NCI-H1105 treated with DMSO at 0.1 percent for 48 hours (cell line): ENCODE measurements at regions not wholly inside any gene's neighbourhood (a gene's known extent, or its start where the extent isn't known, plus 50 kb on each side); places are given as distances from the start of the nearest gene placed in this dataset.

Experiments
- DNase-seq: peaks from one replicate; lab custom pipeline; 2025; lab: John Stamatoyannopoulos, UW

GRCh38 chr4:186889876-186890643, 166.4 kb upstream of the FAT1 start:
- no peak for DNase-seq

- DNase-seq: no peak
Measured at GRCh38 chr4:186891859-186892486, 168.3 kb upstream of the FAT1 start.

- no peak for DNase-seq
Measured at GRCh38 chr4:186898367-186898766, 174.7 kb upstream of the FAT1 start.

DNA sequence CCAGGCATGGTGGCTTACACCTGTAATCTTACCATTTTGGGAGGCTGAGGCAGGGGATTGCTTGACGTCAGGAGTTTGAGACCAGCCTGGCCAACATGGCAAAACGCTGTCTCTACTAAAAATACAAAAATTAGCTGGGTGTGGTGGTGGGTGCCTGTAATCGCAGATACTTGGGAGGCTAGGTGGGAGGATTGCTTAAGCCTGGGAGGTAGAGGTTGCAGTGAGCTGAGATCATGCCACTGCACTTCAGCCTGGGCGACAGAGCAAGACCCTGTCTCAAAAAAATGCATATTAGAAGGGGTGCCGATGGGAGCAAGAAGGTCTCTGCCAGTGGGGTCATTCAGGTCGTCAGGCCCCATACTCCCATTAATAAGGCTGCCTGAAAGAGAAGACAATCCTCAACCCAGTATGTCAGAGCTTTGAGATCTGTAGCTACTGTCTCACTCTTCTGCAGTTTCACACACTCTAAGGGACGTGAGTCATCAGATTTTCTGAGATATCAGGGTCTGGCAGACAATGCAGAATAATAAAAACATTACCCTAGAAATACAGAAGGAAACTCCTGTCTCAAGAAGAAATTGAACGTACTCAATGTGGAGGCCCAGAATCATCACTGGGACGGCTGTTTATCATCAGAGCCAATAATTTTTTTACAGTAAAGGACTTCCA, 176.7 kb upstream of the FAT1 start:
- DNase-seq: no peak

- DNase-seq: no peak
Measured at GRCh38 chr4:186900984-186901383, 177.3 kb upstream of the FAT1 start.

- no peak for DNase-seq
Measured at GRCh38 chr4:186901850-186902249, 178.2 kb upstream of the FAT1 start.

DNA sequence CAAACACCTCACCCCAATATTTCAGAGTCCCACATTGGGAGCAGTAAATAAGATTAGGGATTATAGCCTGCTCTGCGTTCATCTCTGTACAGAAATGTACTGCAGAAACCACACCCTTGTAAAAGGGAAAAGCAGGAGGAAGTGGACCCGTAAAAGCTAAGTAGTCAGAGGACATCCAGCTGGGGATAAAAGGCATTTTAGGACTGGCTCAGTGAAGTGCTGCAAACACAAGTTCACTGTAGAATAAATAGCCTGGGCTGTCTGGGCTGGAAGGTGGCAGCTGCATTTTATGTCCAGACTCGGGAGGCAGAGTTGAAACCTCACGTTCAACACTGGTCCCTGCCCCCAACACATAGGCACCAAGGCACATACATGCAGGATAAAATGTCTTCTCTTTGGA, 178.7 kb upstream of the FAT1 start:
- no peak for DNase-seq

GRCh38 chr4:186904101-186904500, 180.4 kb upstream of the FAT1 start:
- DNase-seq: no peak

- no peak for DNase-seq
Measured at GRCh38 chr4:186906722-186907121, 183.1 kb upstream of the FAT1 start.

DNA sequence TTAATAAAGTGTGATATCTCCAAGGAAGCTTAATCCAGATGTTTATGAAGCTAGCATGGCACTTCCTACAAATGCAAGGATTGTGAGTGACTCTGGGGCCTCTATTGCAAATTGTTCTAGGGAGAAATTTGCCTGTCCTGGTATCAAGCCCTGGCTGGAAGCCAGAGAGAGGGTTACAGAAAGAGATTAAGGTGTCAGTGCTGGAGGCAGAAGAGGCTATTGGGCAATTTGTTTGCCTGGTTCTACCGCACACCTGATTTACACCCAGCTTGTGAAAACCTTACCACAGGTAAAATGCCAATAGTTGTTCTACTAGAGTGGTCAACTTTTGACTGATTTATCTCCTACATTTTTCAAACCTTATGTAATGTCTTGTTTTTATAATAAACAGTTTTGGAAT, 186.7 kb upstream of the FAT1 start:
- DNase-seq: peak; percentile 1

GRCh38 chr4:186912606-186913005, 188.9 kb upstream of the FAT1 start:
- no peak for DNase-seq

DNA sequence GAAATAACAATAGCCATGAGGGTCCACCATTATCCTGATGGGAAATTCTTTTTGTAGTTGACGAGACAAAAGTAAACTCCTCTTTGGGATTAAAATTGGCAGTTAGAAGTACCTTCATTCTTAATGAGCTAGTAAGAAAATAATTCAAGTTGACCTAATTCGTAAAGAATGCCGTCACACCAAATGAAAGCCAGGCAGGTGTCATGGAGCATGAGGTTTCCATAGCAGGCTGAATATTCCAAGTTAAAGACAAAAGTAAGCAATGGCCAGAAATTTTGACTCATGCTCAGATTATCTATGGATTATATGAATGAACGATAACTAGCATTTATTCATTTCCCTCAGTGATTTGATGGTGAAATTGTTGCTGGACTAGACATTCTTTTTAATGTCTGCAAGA, 192.2 kb upstream of the FAT1 start:
- DNase-seq: no peak

- no peak for DNase-seq
Measured at GRCh38 chr4:186917136-186917535, 193.5 kb upstream of the FAT1 start.

DNA sequence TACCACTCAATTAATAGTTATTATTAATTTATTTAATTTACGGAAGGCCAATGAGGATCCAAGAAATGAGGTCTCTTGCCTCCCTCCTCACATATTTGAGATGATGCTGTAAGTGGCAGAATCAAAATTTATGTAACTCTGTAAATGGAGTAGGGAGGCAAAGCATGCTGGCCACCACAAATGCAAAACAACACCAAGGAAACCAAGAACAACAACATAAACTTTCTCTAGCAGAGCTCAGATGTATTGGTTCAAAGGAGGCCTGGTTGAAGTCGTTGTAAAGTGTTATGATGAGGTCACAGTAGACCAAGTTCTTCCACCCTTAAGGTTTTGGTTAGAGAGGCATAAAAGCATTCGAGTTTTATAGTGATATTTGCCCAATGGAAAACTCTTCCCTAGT, 194.8 kb upstream of the FAT1 start:
- DNase-seq: no peak

GRCh38 chr4:186919340-186919739, 195.7 kb upstream of the FAT1 start:
- DNase-seq: no peak

GRCh38 chr4:186920483-186920882, 196.8 kb upstream of the FAT1 start:
- DNase-seq: peak; percentile 16

DNA sequence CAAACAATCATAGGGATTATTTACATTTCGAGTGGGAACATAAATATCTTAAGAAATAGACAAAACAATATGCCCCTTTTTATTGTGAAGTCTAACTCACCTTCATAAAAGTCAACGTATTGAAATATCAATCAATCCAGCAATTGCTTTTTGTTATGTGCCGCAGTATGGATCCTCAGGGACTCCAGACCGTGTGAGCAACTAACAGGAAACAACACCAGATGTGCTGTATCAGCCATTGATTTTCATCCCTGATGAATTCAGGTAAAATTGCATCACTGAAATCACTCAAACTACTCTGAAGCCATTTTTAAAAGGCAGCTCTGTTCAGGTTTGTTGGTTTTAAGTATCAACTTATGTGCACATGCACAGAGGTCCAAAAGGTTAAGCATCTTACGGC, 197.3 kb upstream of the FAT1 start:
- DNase-seq: no peak

- DNase-seq: no peak
Measured at GRCh38 chr4:186924723-186925122, 201.1 kb upstream of the FAT1 start.

DNA sequence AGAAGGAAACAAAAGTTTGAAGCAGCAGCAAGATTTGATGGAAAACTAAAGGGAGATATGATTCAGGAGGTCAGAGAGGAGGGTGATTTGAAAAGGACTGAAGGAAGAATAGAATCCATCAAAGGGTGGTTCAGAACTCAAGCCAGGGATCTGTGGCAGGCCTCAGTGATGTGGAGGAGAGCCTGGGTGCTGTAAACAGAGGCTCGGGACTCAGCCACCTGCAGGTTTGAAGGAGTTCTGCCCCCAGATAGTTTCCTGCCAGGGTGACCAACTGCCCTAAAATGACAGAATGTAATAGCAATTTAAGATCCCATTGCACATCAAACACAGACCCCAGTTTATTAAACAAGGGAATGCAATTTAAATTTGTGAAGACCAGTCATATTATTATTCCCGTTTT, 204.0 kb upstream of the FAT1 start:
- DNase-seq: no peak

- no peak for DNase-seq
Measured at GRCh38 chr4:186930024-186930423, 206.4 kb upstream of the FAT1 start.

DNA sequence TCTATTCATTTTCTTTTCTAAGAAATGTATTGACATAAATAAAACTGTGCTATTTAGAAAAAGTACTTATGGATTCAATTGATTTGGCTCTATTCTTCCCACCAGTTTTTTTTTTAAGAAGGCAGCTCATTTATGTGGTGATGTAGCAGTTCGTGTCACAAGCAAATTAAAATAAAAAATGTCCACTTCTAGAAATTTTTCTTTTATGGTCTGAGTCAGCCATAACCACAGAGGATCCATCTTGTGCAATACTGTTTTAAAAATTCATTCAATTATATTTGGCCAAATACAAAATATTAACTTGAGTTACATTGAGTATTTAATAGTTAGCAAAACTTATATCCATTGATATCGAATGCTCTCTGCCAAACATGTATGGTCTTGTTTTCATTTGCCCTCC, 207.9 kb upstream of the FAT1 start:
- no peak for DNase-seq

DNA sequence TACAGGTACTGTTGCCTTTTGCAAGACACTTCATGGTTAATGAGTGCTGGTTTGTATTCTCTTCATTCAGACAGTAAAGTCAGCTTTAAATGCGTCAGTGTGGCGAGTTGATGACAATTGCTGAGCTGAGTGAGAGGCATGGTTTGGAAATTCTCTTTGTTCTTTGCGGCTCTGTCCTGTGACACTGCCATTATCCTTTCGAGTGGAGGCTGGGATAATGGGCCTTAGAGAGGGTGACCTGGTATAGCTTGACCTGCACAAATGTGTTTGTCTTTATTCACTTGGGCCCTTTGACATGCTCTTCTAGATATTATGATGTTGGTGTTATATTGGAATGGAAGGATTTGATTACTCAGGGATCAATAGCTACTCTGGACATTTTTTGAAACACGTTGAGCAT, 208.5 kb upstream of the FAT1 start:
- DNase-seq: peak; percentile 65

DNA sequence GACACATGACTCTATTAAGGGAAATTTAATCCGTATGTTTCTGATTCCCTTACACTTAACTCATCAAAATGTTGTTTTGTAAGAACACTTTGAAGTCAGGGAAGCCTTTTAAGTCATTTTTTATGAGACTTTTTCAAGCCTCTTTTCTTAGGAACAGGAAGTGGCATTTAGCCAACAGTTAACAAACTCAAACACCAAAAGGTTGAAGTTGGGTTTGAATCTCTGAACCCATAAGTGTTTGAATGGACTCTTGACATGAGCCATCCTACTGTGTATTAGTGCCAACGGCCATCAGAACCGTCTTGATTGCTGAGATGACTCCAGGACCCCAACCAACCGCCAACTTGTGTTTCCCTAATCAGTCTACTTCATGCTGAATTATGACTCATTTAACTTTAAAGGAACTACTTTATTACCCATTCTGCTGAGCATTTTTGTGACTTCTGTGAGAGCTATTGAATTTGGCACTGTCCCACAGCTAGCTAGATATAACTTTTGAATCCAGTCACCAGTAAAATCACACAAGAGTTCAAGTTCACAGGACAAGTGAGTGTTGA, 209.1 kb upstream of the FAT1 start:
- peak; percentile 8 for DNase-seq
